GM23338 (cell line): ENCODE measurements at regions not wholly inside any gene's neighbourhood (a gene's known extent, or its start where the extent isn't known, plus 50 kb on each side); places are given as distances from the start of the nearest gene placed in this dataset.

Experiments used
- CREB1 ChIP-seq: fragments of 250-450 bp; sonication (Bioruptor Pico); IDR thresholded peaks from 2 replicates; pipeline ENCODE4 v1.5.0; 2020; ENCODE audit warnings: low read depth, mild to moderate bottlenecking, moderate library complexity
- EZH2 ChIP-seq: fragments of 200-600 bp; sonication (generic); IDR thresholded peaks from one replicate; pipeline ENCODE4 v1.8.0; 2017; ENCODE audit warnings: antibody characterized with exemption, mild to moderate bottlenecking, low read depth; ENCODE audit not compliant: unreplicated experiment
- EZH2phosphoT487 ChIP-seq: fragments of 200-600 bp; sonication (generic); IDR thresholded peaks from one replicate; pipeline ENCODE4 v1.8.1; 2018; ENCODE audit warnings: antibody characterized with exemption; ENCODE audit not compliant: unreplicated experiment
- JUNB ChIP-seq: IDR thresholded peaks from one replicate; pipeline ENCODE4 v1.6.1; 2016; ENCODE audit warnings: antibody characterized with exemption; ENCODE audit not compliant: unreplicated experiment
- NANOG ChIP-seq: IDR thresholded peaks from 2 replicates; pipeline ENCODE4 v1.6.1; 2016; ENCODE audit warnings: antibody characterized with exemption, borderline replicate concordance
- POLR2AphosphoS5 ChIP-seq: IDR thresholded peaks from 2 replicates; pipeline ENCODE4 v1.6.1; 2016; ENCODE audit warnings: antibody characterized with exemption, low read depth
- STAT1 ChIP-seq: IDR thresholded peaks from one replicate; pipeline ENCODE4 v1.6.1; 2016; ENCODE audit warnings: antibody characterized with exemption; ENCODE audit not compliant: unreplicated experiment
- ZNF114 ChIP-seq: fragments of 250-450 bp; sonication (Bioruptor Pico); IDR thresholded peaks from 2 replicates; pipeline ENCODE4 v1.5.0; 2020; ENCODE audit warnings: mild to moderate bottlenecking, moderate library complexity
- TF ChIP-seq, protein P1 (sequence below), 2 experiments: fragments of 200-600 bp in 1 of 2; sonication (generic) in 1 of 2; conservative IDR thresholded peaks; 2 replicates each; pipeline versions ENCODE4 v1.5.1 to v1.6.1; 2016 to 2017; ENCODE audit warnings: antibody characterized with exemption in 2 of 2, low read depth in 2 of 2, mild to moderate bottlenecking in 2 of 2, moderate library complexity in 1 of 2
- TF ChIP-seq, protein P2 (sequence below): IDR thresholded peaks from one replicate; pipeline ENCODE4 v1.6.1; 2018; ENCODE audit warnings: antibody characterized with exemption; ENCODE audit not compliant: unreplicated experiment
- TF ChIP-seq, protein P3 (sequence below): IDR thresholded peaks from 2 replicates; pipeline ENCODE4 v1.6.1; 2016; ENCODE audit warnings: antibody characterized with exemption

DNA sequence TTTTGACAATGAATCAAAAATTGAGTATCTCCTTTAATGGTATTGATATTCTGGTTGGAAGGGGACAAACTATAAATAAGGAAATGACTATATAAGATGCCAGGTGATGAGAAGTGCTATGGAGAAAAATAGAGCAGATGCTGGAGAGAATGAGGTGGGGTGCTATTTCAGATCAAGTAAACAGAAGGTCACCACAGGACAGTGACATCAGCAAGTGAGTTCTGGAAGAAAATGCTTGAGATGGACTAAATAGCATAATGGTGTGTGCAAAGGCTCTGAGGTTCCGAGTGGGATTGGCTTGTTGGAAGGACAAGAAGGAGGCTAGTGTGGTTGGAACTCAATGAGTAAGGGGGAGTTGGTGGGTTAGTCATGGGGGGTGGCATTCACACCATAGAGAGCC lies 157.5 kb upstream of the SGCD start:
- TF ChIP-seq, protein P1, sequence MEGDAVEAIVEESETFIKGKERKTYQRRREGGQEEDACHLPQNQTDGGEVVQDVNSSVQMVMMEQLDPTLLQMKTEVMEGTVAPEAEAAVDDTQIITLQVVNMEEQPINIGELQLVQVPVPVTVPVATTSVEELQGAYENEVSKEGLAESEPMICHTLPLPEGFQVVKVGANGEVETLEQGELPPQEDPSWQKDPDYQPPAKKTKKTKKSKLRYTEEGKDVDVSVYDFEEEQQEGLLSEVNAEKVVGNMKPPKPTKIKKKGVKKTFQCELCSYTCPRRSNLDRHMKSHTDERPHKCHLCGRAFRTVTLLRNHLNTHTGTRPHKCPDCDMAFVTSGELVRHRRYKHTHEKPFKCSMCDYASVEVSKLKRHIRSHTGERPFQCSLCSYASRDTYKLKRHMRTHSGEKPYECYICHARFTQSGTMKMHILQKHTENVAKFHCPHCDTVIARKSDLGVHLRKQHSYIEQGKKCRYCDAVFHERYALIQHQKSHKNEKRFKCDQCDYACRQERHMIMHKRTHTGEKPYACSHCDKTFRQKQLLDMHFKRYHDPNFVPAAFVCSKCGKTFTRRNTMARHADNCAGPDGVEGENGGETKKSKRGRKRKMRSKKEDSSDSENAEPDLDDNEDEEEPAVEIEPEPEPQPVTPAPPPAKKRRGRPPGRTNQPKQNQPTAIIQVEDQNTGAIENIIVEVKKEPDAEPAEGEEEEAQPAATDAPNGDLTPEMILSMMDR (conservative IDR thresholded peaks at IDR 0.05; ENCODE audit: low read depth in 2 of 2): no peak
- TF ChIP-seq JUNB: no peak
- no peak for TF ChIP-seq EZH2phosphoT487
- TF ChIP-seq POLR2AphosphoS5: no peak
- no peak for TF ChIP-seq EZH2
- TF ChIP-seq, protein P2, sequence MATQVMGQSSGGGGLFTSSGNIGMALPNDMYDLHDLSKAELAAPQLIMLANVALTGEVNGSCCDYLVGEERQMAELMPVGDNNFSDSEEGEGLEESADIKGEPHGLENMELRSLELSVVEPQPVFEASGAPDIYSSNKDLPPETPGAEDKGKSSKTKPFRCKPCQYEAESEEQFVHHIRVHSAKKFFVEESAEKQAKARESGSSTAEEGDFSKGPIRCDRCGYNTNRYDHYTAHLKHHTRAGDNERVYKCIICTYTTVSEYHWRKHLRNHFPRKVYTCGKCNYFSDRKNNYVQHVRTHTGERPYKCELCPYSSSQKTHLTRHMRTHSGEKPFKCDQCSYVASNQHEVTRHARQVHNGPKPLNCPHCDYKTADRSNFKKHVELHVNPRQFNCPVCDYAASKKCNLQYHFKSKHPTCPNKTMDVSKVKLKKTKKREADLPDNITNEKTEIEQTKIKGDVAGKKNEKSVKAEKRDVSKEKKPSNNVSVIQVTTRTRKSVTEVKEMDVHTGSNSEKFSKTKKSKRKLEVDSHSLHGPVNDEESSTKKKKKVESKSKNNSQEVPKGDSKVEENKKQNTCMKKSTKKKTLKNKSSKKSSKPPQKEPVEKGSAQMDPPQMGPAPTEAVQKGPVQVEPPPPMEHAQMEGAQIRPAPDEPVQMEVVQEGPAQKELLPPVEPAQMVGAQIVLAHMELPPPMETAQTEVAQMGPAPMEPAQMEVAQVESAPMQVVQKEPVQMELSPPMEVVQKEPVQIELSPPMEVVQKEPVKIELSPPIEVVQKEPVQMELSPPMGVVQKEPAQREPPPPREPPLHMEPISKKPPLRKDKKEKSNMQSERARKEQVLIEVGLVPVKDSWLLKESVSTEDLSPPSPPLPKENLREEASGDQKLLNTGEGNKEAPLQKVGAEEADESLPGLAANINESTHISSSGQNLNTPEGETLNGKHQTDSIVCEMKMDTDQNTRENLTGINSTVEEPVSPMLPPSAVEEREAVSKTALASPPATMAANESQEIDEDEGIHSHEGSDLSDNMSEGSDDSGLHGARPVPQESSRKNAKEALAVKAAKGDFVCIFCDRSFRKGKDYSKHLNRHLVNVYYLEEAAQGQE: no peak
- TF ChIP-seq ZNF114 (CRISPR knock-in tag): no peak
- TF ChIP-seq CREB1: no peak
- no peak for TF ChIP-seq NANOG
- TF ChIP-seq, protein P3, sequence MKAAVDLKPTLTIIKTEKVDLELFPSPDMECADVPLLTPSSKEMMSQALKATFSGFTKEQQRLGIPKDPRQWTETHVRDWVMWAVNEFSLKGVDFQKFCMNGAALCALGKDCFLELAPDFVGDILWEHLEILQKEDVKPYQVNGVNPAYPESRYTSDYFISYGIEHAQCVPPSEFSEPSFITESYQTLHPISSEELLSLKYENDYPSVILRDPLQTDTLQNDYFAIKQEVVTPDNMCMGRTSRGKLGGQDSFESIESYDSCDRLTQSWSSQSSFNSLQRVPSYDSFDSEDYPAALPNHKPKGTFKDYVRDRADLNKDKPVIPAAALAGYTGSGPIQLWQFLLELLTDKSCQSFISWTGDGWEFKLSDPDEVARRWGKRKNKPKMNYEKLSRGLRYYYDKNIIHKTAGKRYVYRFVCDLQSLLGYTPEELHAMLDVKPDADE: no peak
- no peak for TF ChIP-seq STAT1
